GM12878 (cell line): ENCODE measurements at regions not wholly inside any gene's neighbourhood (a gene's known extent, or its start where the extent isn't known, plus 50 kb on each side); places are given as distances from the start of the nearest gene placed in this dataset.
"Not testable (repeated sequence)": the region's sequence is repeated elsewhere in the genome, so short reads cannot be mapped to it uniquely, and the experiment has no call there.

Experiments
- CTCF ChIP-seq, 3 experiments: IDR thresholded peaks in 2 of 3; conservative IDR thresholded peaks in 1 of 3; 2 replicates each; pipeline ENCODE4 v1.5.1; 2011; ENCODE audit warnings: low read depth in 3 of 3, low read length in 3 of 3, mild to moderate bottlenecking in 3 of 3, control low read depth in 2 of 3, moderate library complexity in 2 of 3, inconsistent platforms in 1 of 3, mixed read lengths in 1 of 3; ENCODE audit not compliant: control insufficient read depth in 2 of 3, insufficient read depth in 1 of 3; ENCODE audit errors: extremely low read depth in 1 of 3
- FOS ChIP-seq: IDR thresholded peaks from 3 replicates; pipeline ENCODE4 v1.6.1; 2011; ENCODE audit warnings: borderline replicate concordance; ENCODE audit not compliant: insufficient read length; ENCODE audit errors: extremely low read depth
- NR2C2 ChIP-seq: IDR thresholded peaks from 2 replicates; pipeline ENCODE4 v1.6.1; 2011; ENCODE audit warnings: borderline replicate concordance, low read depth; ENCODE audit not compliant: control insufficient read depth, insufficient read length
- POLR2A ChIP-seq: IDR thresholded peaks from 2 replicates; pipeline ENCODE4 v1.6.1; 2011; ENCODE audit warnings: low read depth, mild to moderate bottlenecking, low read length
- SIN3A ChIP-seq: IDR thresholded peaks from 2 replicates; pipeline ENCODE4 v1.6.1; 2012; ENCODE audit warnings: low read depth, low read length, improper control_type of control experiment
- SMAD1 ChIP-seq: fragments of 450-650 bp; IDR thresholded peaks from 2 replicates; pipeline ENCODE4 v1.6.1; 2018; ENCODE audit warnings: mild to moderate bottlenecking, low read depth; ENCODE audit not compliant: partially characterized antibody
- SRF ChIP-seq, 2 experiments: IDR thresholded peaks; 2 replicates each; pipeline ENCODE4 v1.6.1; 2011; ENCODE audit warnings: low read depth in 2 of 2, low read length in 2 of 2, mild to moderate bottlenecking in 1 of 2, moderate library complexity in 1 of 2
- STAT1 ChIP-seq: fragments of 450-650 bp; conservative IDR thresholded peaks from 2 replicates; pipeline ENCODE4 v1.6.1; 2014; ENCODE audit warnings: antibody characterized with exemption, mild to moderate bottlenecking
- SUPT20H ChIP-seq: IDR thresholded peaks from 2 replicates; pipeline ENCODE4 v1.6.1; 2011; ENCODE audit warnings: low read depth, mild to moderate bottlenecking, low read length, moderate library complexity, borderline replicate concordance; ENCODE audit not compliant: control insufficient read depth
- TCF12 ChIP-seq: IDR thresholded peaks from 2 replicates; pipeline ENCODE4 v1.6.1; 2011; ENCODE audit warnings: low read depth, mild to moderate bottlenecking, low read length
- YY1 ChIP-seq: IDR thresholded peaks from 2 replicates; pipeline ENCODE4 v1.6.1; 2011; ENCODE audit warnings: low read depth, mild to moderate bottlenecking, low read length

- TF ChIP-seq YY1; STAT1; CTCF (IDR thresholded peaks at IDR 0.05 in 2 of 3, conservative IDR thresholded peaks at IDR 0.05 in 1 of 3; ENCODE audit: control insufficient read depth in 2 of 3, extremely low read depth in 1 of 3, insufficient read depth in 1 of 3, low read depth in 3 of 3, low read length in 3 of 3); SIN3A; POLR2A; SRF (IDR thresholded peaks at IDR 0.05; ENCODE audit: low read depth in 2 of 2, low read length in 2 of 2); SMAD1; SUPT20H; FOS; NR2C2; TCF12: not testable (repeated sequence)
Observed at GRCh38 chr5:29191269-29192048, 2002.0 kb upstream of the CDH6 start.
